Caco-2 (cell line): ENCODE measurements at regions not wholly inside any gene's neighbourhood (a gene's known extent, or its start where the extent isn't known, plus 50 kb on each side); places are given as distances from the start of the nearest gene placed in this dataset.

Experiments
- BruUV-seq: library from RNA; stranded (reverse); fragments of 400-500 nt; replicated peaks from 2 replicates; lab custom pipeline; 2021; lab: Mats Ljungman, UMichigan
- CTCF ChIA-PET: fragments of 300-600 bp; sonication (Branson Sonifier 250); formaldehyde crosslinking; loops from one replicate; lab custom pipeline; 2022; ENCODE audit warnings: antibody characterized with exemption; lab: Charles Lee
- POLR2A ChIA-PET: fragments of 300-600 bp; sonication (Branson Sonifier 250); formaldehyde crosslinking; loops from one replicate; lab custom pipeline; 2022; ENCODE audit warnings: antibody characterized with exemption; lab: Charles Lee
- DNase-seq, 2 experiments: peaks; one replicate each; pipeline versions ENCODE4 v3.0.0 to v3.0.0-alpha.2; 2020 to 2022
- H3K27me3 ChIP-seq: replicated peaks from 2 replicates; pipeline ENCODE4 v1.6.0; 2011; ENCODE audit warnings: low read length; ENCODE audit not compliant: control insufficient read depth, insufficient read depth
- H3K36me3 ChIP-seq: 2 replicates; pipeline ENCODE4 v1.5.1; 2011; ENCODE audit warnings: low read length; ENCODE audit not compliant: control insufficient read depth, insufficient read depth
- H3K4me1 ChIP-seq: fragments of 250-450 bp; sonication (Bioruptor Pico); 2 replicates; pipeline ENCODE4 v1.5.1; 2020; ENCODE audit warnings: mild to moderate bottlenecking
- H3K4me3 ChIP-seq: 2 replicates; pipeline ENCODE4 v1.5.1; 2011; ENCODE audit warnings: low read depth, mild to moderate bottlenecking, control low read depth, low read length
- H3K9me3 ChIP-seq: fragments of 250-450 bp; sonication (Bioruptor Pico); 2 replicates; pipeline ENCODE4 v1.5.1; 2020; ENCODE audit warnings: mild to moderate bottlenecking, moderate library complexity
- H3K27ac Mint-ChIP-seq: one replicate; pipeline ENCODE4 v1.8.0; 2022; ENCODE audit warnings: mixed read lengths; ENCODE audit not compliant: unreplicated experiment
- H3K27me3 Mint-ChIP-seq: one replicate; pipeline ENCODE4 v1.8.0; 2022; ENCODE audit warnings: mixed read lengths; ENCODE audit not compliant: insufficient read depth, unreplicated experiment
- H3K36me3 Mint-ChIP-seq: one replicate; pipeline ENCODE4 v1.8.0; 2022; ENCODE audit warnings: mild to moderate bottlenecking, mixed read lengths; ENCODE audit not compliant: insufficient read depth, unreplicated experiment
- H3K4me1 Mint-ChIP-seq: one replicate; pipeline ENCODE4 v1.8.0; 2022; ENCODE audit warnings: low read depth, mixed read lengths; ENCODE audit not compliant: unreplicated experiment
- H3K4me3 Mint-ChIP-seq: one replicate; pipeline ENCODE4 v1.8.0; 2022; ENCODE audit warnings: mild to moderate bottlenecking, moderate library complexity, mixed read lengths; ENCODE audit not compliant: unreplicated experiment
- H3K9me3 Mint-ChIP-seq: one replicate; pipeline ENCODE4 v1.8.0; 2022; ENCODE audit warnings: mixed read lengths; ENCODE audit not compliant: unreplicated experiment
- CTCF ChIP-seq, 2 experiments: fragments of 200-600 bp in 1 of 2; IDR thresholded peaks; 1 replicate in 1 of 2; 2 replicates in 1 of 2; pipeline versions ENCODE4 v1.5.1 to v1.8.0; 2011 to 2022; ENCODE audit warnings: antibody characterized with exemption in 1 of 2, control low read depth in 1 of 2, inconsistent platforms in 1 of 2, low read depth in 1 of 2, low read length in 1 of 2, mild to moderate bottlenecking in 1 of 2, moderate library complexity in 1 of 2; ENCODE audit not compliant: insufficient read depth in 1 of 2, severe bottlenecking in 1 of 2, unreplicated experiment in 1 of 2
- intact Hi-C: fragments of 100-400 bp; cut with micrococcal nuclease; formaldehyde crosslinking; loops from one replicate; pipeline ENCODE4 v1.10.0; 2022; ENCODE audit not compliant: unreplicated experiment

- Histone ChIP-seq H3K36me3 (no peaks in the 10 kb centered on the region), H3K4me1 (no peaks in the 10 kb centered on the region), H3K9me3 (no peaks in the 10 kb centered on the region), H3K4me3 (no peak overlapping the region), H3K27me3 (no peaks in the 10 kb centered on the region)
- H3K9me3 Mint-ChIP-seq, result no peaks in the 10 kb centered on the region
- intact Hi-C loops, result no loop called here
- TF ChIP-seq CTCF (IDR thresholded peaks at IDR 0.05; ENCODE audit: insufficient read depth in 1 of 2, low read depth in 1 of 2, low read length in 1 of 2, severe bottlenecking in 1 of 2, unreplicated experiment in 1 of 2), result no peak
- H3K4me3 Mint-ChIP-seq, result no peak overlapping the region
- H3K27ac Mint-ChIP-seq, result no peak overlapping the region
- no TSS peak for BruUV-seq
- ChIA-PET POLR2A (no interaction called here), CTCF (no interaction called here)
- no peaks in the 10 kb centered on the region for H3K4me1 Mint-ChIP-seq
- peaks cover 8% of the 10 kb centered on the region for H3K27me3 Mint-ChIP-seq
- no peak for DNase-seq
- no peaks in the 10 kb centered on the region for H3K36me3 Mint-ChIP-seq
These were observed 229.5 kb upstream of the NMUR2 start for GRCh38 chr5:152634586-152634985.

GRCh38 chr5:152638996-152639552 lies 234.0 kb upstream of the NMUR2 start:
- Mint-ChIP-seq H3K9me3 (no peaks in the 10 kb centered on the region), H3K27ac (no peak overlapping the region), H3K4me1 (no peaks in the 10 kb centered on the region), H3K27me3 (peaks cover 8% of the 10 kb centered on the region), H3K4me3 (no peak overlapping the region), H3K36me3 (no peaks in the 10 kb centered on the region)
- ChIA-PET CTCF (no interaction called here), POLR2A (no interaction called here)
- Histone ChIP-seq H3K9me3 (no peaks in the 10 kb centered on the region; the same call in 1 of the 2 replicates), H3K4me3 (no peak overlapping the region), H3K36me3 (no peaks in the 10 kb centered on the region), H3K4me1 (no peaks in the 10 kb centered on the region), H3K27me3 (no peaks in the 10 kb centered on the region)
- intact Hi-C loops, result no loop called here
- TF ChIP-seq CTCF (IDR thresholded peaks at IDR 0.05; ENCODE audit: insufficient read depth in 1 of 2, low read depth in 1 of 2, low read length in 1 of 2, severe bottlenecking in 1 of 2, unreplicated experiment in 1 of 2), result no peak
- DNase-seq, result no peak
- BruUV-seq, result no TSS peak

- intact Hi-C loops, result no loop called here
- ChIA-PET POLR2A (no interaction called here), CTCF (no interaction called here)
- no peak overlapping the region for H3K4me3 Mint-ChIP-seq
- no peak for TF ChIP-seq CTCF (IDR thresholded peaks at IDR 0.05; ENCODE audit: insufficient read depth in 1 of 2, low read depth in 1 of 2, low read length in 1 of 2, severe bottlenecking in 1 of 2, unreplicated experiment in 1 of 2)
- DNase-seq, result no peak
- BruUV-seq, result no TSS peak
- H3K9me3 ChIP-seq, result no peaks in the 10 kb centered on the region; the same call in 1 of the 2 replicates
- H3K4me1 Mint-ChIP-seq, result no peaks in the 10 kb centered on the region
- H3K9me3 Mint-ChIP-seq, result no peaks in the 10 kb centered on the region
- H3K27me3 ChIP-seq, result no peaks in the 10 kb centered on the region
- no peaks in the 10 kb centered on the region for H3K36me3 Mint-ChIP-seq
- no peak overlapping the region for H3K27ac Mint-ChIP-seq
- no peak overlapping the region for H3K4me3 ChIP-seq
- H3K4me1 ChIP-seq, result no peaks in the 10 kb centered on the region
- H3K36me3 ChIP-seq, result no peaks in the 10 kb centered on the region
- peaks cover 8% of the 10 kb centered on the region for H3K27me3 Mint-ChIP-seq
These were observed 237.1 kb upstream of the NMUR2 start for GRCh38 chr5:152641970-152642805.
